SK-N-SH treated with all-trans-retinoic acid at 6 μM for 48 hours (cell line): ENCODE measurements at regions not wholly inside any gene's neighbourhood (a gene's known extent, or its start where the extent isn't known, plus 50 kb on each side); places are given as distances from the start of the nearest gene placed in this dataset.

Experiments
- ATAC-seq: fragments of 200-7000 bp; cut with Tn5 transposase; 3 replicates; pipeline ENCODE4 v1.9.1; 2020; ENCODE audit warnings: mild to moderate bottlenecking, moderate library complexity
- ARNTL ChIP-seq: fragments of 450-650 bp; formaldehyde crosslinking; IDR thresholded peaks from 2 replicates; pipeline ENCODE4 v1.5.0; 2020; ENCODE audit warnings: low read depth, mild to moderate bottlenecking, moderate library complexity, borderline replicate concordance
- BACH2 ChIP-seq: fragments of 250-450 bp; sonication (Bioruptor Pico); IDR thresholded peaks from 2 replicates; pipeline ENCODE4 v1.9.0; 2021; ENCODE audit warnings: mild to moderate bottlenecking, borderline replicate concordance
- GLIS3 ChIP-seq: fragments of 250-450 bp; sonication (Bioruptor Pico); IDR thresholded peaks from 2 replicates; pipeline ENCODE4 v1.5.0; 2020; ENCODE audit warnings: mild to moderate bottlenecking, moderate library complexity
- ISL1 ChIP-seq: fragments of 250-450 bp; sonication (Bioruptor Pico); IDR thresholded peaks from 2 replicates; pipeline ENCODE4 v2.1.2; 2022; ENCODE audit warnings: mild to moderate bottlenecking, moderate library complexity
- OSR1 ChIP-seq: fragments of 250-450 bp; sonication (Bioruptor Pico); IDR thresholded peaks from 2 replicates; pipeline ENCODE4 v1.8.0; 2022; ENCODE audit warnings: moderate library complexity, mild to moderate bottlenecking, inconsistent platforms
- PPARA ChIP-seq: fragments of 250-450 bp; sonication (Bioruptor Pico); IDR thresholded peaks from 2 replicates; pipeline ENCODE4 v1.5.0; 2020; ENCODE audit warnings: mild to moderate bottlenecking, borderline replicate concordance
- RARB ChIP-seq: fragments of 250-450 bp; sonication (Bioruptor Pico); IDR thresholded peaks from 2 replicates; pipeline ENCODE4 v1.8.0; 2021; ENCODE audit warnings: mild to moderate bottlenecking, moderate library complexity
- SNAI2 ChIP-seq: fragments of 250-450 bp; sonication (Bioruptor Pico); IDR thresholded peaks from 2 replicates; pipeline ENCODE4 v1.5.0; 2020; ENCODE audit warnings: mild to moderate bottlenecking, moderate library complexity
- TCF4 ChIP-seq: fragments of 250-450 bp; sonication (Bioruptor Pico); IDR thresholded peaks from 2 replicates; pipeline ENCODE4 v1.8.0; 2021; ENCODE audit warnings: mild to moderate bottlenecking, moderate library complexity, borderline replicate concordance
- TOX ChIP-seq: fragments of 250-450 bp; sonication (Bioruptor Pico); IDR thresholded peaks from 2 replicates; pipeline ENCODE4 v1.8.0; 2021; ENCODE audit warnings: mild to moderate bottlenecking, moderate library complexity, borderline replicate concordance
- ZC3H10 ChIP-seq: fragments of 250-450 bp; sonication (Bioruptor Pico); IDR thresholded peaks from 2 replicates; pipeline ENCODE4 v1.5.1; 2021; ENCODE audit warnings: mild to moderate bottlenecking, moderate library complexity
- ZNF565 ChIP-seq: fragments of 450-650 bp; formaldehyde crosslinking; conservative IDR thresholded peaks from 2 replicates; pipeline ENCODE4 v1.5.0; 2020; ENCODE audit warnings: low read depth, mild to moderate bottlenecking, moderate library complexity
- ZNF70 ChIP-seq: fragments of 450-650 bp; formaldehyde crosslinking; IDR thresholded peaks from 2 replicates; pipeline ENCODE4 v1.5.0; 2020; ENCODE audit warnings: mild to moderate bottlenecking, moderate library complexity
- ZNF8 ChIP-seq: fragments of 450-650 bp; formaldehyde crosslinking; IDR thresholded peaks from 2 replicates; pipeline ENCODE4 v1.5.0; 2020; ENCODE audit warnings: mild to moderate bottlenecking, moderate library complexity
- TF ChIP-seq, protein P1 (sequence below): fragments of 250-450 bp; sonication (Bioruptor Pico); IDR thresholded peaks from 2 replicates; pipeline ENCODE4 v1.5.1; 2020; ENCODE audit warnings: low read depth, mild to moderate bottlenecking, moderate library complexity
- TF ChIP-seq, protein P2 (sequence below): fragments of 250-450 bp; sonication (Bioruptor Pico); IDR thresholded peaks from 2 replicates; pipeline ENCODE4 v1.5.1; 2021; ENCODE audit warnings: mild to moderate bottlenecking, moderate library complexity
- TF ChIP-seq, protein P3 (sequence below): fragments of 250-450 bp; sonication (Bioruptor Pico); IDR thresholded peaks from 2 replicates; pipeline ENCODE4 v1.5.0; 2020; ENCODE audit warnings: mild to moderate bottlenecking, moderate library complexity
- TF ChIP-seq, protein P4 (sequence below): fragments of 250-450 bp; sonication (Bioruptor Pico); IDR thresholded peaks from 2 replicates; pipeline ENCODE4 v1.8.0; 2020; ENCODE audit warnings: mild to moderate bottlenecking, moderate library complexity, borderline replicate concordance
- TF ChIP-seq, protein P5 (sequence below): fragments of 250-450 bp; sonication (Bioruptor Pico); IDR thresholded peaks from 2 replicates; pipeline ENCODE4 v1.8.0; 2021; ENCODE audit warnings: low read depth, mild to moderate bottlenecking, moderate library complexity, borderline replicate concordance

DNA sequence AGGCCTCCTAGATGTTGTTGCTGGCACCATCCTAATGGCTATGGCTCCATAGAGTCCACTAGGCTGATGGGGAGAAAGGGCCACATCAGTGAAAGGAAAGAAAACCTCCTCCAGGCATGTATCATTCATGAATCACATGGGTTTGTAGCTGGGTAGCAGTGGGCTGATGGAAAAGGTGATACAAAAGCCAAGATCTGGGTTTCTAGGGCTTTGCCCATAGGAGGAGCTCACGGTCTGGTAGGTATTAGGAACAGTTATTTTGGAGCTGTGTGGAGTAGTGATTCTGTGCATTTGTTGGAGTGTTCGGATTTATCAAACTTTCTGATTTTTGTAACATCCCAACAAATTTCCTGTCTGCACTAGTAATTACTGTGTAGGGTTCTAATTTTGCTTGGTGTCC lies 259.2 kb downstream of the SLC4A3 start:
- ATAC-seq: 0 out of 3 replicates have a peak, but pooled peaks have one; percentile 35
- no peak for TF ChIP-seq SNAI2 (CRISPR knock-in tag)
- TF ChIP-seq TCF4 (CRISPR knock-in tag): no peak

DNA sequence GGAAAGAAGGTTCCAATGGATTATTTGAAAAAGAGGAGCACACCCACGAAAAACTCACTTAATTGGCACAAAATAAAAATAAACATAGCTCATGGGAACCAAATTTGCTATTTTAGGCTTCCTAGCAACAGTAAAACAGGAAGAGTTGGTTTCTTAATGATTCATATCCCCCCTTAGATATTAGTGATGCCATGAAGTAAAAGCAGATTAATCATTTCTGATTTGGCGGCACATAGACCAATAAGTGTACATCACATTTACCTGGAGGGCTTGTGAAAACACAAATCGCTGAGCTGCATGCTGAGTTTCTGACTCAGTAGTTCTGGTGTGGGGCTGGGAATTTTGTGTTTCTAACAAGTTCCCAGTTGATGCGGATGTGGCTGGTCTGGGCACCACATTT lies 260.4 kb downstream of the SLC4A3 start:
- TF ChIP-seq BACH2 (CRISPR knock-in tag): no peak
- no peak for TF ChIP-seq GLIS3 (CRISPR knock-in tag)
- TF ChIP-seq ZNF565 (CRISPR knock-in tag): no peak
- TF ChIP-seq ISL1 (CRISPR knock-in tag): no peak
- TF ChIP-seq, protein P1, sequence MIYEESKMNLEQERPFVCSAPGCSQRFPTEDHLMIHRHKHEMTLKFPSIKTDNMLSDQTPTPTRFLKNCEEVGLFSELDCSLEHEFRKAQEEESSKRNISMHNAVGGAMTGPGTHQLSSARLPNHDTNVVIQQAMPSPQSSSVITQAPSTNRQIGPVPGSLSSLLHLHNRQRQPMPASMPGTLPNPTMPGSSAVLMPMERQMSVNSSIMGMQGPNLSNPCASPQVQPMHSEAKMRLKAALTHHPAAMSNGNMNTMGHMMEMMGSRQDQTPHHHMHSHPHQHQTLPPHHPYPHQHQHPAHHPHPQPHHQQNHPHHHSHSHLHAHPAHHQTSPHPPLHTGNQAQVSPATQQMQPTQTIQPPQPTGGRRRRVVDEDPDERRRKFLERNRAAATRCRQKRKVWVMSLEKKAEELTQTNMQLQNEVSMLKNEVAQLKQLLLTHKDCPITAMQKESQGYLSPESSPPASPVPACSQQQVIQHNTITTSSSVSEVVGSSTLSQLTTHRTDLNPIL (CRISPR knock-in tag): no peak
- TF ChIP-seq PPARA: no peak
- no peak for TF ChIP-seq SNAI2 (CRISPR knock-in tag)
- no peak for TF ChIP-seq TOX (CRISPR knock-in tag)
- no peak for ATAC-seq

DNA sequence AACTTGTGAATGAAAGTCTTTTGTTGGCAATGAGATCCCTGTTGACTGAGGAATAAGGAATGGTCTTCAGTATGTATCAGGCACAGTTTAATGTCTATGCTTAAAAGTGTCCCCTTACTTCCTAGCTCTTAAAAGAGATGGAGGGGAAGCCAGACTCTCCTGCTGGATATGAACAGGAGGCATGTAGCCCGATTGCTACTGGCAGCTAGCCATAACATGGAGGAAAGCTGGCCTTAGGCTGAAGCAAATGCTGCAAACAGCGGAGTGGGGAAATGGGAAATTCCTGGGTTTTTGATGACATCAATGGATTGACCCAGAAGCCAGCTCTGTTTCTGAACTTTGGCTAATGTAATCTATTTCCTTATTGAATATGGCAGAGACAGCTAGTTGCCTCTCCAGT lies 266.1 kb downstream of the SLC4A3 start:
- TF ChIP-seq ARNTL (CRISPR knock-in tag) (no peak), ZNF8 (no peak), ZC3H10 (CRISPR knock-in tag) (no peak), GLIS3 (CRISPR knock-in tag) (no peak)
- TF ChIP-seq, protein P2, sequence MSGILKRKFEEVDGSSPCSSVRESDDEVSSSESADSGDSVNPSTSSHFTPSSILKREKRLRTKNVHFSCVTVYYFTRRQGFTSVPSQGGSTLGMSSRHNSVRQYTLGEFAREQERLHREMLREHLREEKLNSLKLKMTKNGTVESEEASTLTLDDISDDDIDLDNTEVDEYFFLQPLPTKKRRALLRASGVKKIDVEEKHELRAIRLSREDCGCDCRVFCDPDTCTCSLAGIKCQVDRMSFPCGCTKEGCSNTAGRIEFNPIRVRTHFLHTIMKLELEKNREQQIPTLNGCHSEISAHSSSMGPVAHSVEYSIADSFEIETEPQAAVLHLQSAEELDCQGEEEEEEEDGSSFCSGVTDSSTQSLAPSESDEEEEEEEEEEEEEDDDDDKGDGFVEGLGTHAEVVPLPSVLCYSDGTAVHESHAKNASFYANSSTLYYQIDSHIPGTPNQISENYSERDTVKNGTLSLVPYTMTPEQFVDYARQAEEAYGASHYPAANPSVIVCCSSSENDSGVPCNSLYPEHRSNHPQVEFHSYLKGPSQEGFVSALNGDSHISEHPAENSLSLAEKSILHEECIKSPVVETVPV: no peak
- no peak for ATAC-seq

DNA sequence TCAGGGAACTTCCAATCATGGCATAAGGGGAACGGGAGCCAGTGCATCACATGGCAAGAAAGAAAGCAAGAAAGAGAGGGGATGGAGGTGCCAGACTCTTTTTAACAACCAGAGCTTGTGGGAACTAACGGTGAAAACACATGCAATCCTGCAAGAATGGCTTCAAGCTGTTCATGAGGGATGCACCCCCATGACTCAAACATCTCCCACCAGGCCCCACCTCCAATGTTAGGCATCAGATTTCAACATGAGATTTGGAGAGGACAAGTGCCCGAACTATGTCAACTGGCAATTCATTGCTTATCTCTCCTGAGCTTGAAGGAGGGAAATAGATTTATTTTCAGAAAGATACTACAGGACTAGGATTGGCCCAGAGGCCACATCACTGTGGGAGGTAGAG lies 270.0 kb downstream of the SLC4A3 start:
- no peak for TF ChIP-seq ARNTL (CRISPR knock-in tag)
- TF ChIP-seq, protein P3, sequence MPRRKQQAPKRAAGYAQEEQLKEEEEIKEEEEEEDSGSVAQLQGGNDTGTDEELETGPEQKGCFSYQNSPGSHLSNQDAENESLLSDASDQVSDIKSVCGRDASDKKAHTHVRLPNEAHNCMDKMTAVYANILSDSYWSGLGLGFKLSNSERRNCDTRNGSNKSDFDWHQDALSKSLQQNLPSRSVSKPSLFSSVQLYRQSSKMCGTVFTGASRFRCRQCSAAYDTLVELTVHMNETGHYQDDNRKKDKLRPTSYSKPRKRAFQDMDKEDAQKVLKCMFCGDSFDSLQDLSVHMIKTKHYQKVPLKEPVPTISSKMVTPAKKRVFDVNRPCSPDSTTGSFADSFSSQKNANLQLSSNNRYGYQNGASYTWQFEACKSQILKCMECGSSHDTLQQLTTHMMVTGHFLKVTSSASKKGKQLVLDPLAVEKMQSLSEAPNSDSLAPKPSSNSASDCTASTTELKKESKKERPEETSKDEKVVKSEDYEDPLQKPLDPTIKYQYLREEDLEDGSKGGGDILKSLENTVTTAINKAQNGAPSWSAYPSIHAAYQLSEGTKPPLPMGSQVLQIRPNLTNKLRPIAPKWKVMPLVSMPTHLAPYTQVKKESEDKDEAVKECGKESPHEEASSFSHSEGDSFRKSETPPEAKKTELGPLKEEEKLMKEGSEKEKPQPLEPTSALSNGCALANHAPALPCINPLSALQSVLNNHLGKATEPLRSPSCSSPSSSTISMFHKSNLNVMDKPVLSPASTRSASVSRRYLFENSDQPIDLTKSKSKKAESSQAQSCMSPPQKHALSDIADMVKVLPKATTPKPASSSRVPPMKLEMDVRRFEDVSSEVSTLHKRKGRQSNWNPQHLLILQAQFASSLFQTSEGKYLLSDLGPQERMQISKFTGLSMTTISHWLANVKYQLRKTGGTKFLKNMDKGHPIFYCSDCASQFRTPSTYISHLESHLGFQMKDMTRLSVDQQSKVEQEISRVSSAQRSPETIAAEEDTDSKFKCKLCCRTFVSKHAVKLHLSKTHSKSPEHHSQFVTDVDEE (CRISPR knock-in tag): no peak
- TF ChIP-seq ZNF70: no peak
- TF ChIP-seq, protein P4, sequence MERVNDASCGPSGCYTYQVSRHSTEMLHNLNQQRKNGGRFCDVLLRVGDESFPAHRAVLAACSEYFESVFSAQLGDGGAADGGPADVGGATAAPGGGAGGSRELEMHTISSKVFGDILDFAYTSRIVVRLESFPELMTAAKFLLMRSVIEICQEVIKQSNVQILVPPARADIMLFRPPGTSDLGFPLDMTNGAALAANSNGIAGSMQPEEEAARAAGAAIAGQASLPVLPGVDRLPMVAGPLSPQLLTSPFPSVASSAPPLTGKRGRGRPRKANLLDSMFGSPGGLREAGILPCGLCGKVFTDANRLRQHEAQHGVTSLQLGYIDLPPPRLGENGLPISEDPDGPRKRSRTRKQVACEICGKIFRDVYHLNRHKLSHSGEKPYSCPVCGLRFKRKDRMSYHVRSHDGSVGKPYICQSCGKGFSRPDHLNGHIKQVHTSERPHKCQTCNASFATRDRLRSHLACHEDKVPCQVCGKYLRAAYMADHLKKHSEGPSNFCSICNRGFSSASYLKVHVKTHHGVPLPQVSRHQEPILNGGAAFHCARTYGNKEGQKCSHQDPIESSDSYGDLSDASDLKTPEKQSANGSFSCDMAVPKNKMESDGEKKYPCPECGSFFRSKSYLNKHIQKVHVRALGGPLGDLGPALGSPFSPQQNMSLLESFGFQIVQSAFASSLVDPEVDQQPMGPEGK (CRISPR knock-in tag): no peak
- TF ChIP-seq, protein P5, sequence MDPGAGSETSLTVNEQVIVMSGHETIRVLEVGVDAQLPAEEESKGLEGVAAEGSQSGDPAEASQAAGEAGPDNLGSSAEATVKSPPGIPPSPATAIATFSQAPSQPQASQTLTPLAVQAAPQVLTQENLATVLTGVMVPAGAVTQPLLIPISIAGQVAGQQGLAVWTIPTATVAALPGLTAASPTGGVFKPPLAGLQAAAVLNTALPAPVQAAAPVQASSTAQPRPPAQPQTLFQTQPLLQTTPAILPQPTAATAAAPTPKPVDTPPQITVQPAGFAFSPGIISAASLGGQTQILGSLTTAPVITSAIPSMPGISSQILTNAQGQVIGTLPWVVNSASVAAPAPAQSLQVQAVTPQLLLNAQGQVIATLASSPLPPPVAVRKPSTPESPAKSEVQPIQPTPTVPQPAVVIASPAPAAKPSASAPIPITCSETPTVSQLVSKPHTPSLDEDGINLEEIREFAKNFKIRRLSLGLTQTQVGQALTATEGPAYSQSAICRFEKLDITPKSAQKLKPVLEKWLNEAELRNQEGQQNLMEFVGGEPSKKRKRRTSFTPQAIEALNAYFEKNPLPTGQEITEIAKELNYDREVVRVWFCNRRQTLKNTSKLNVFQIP: no peak
- TF ChIP-seq ZC3H10 (CRISPR knock-in tag): no peak
- no peak for TF ChIP-seq OSR1 (CRISPR knock-in tag)
- no peak for TF ChIP-seq TCF4 (CRISPR knock-in tag)
- TF ChIP-seq RARB (CRISPR knock-in tag): no peak
- no peak for TF ChIP-seq ZNF565 (CRISPR knock-in tag)
- TF ChIP-seq, protein P1 (CRISPR knock-in tag): no peak
- no peak for TF ChIP-seq TOX (CRISPR knock-in tag)
- ATAC-seq: no peak
